ENCODE measurements at regions not wholly inside any gene's neighbourhood (a gene's known extent, or its start where the extent isn't known, plus 50 kb on each side); places are given as distances from the start of the nearest gene placed in this dataset.

- Histone ChIP-seq H3K9me3 (ENCODE audit: control insufficient read depth in 1 of 2, low read length in 2 of 2) (no peaks in the 10 kb centered on the region), H3K4me1 (ENCODE audit: control insufficient read depth in 1 of 2, insufficient read depth in 2 of 2, low read length in 2 of 2) (no peaks in the 10 kb centered on the region), H3K27ac (ENCODE audit: low read length) (no peak overlapping the region), H3K27me3 (ENCODE audit: low read depth, low read length) (no peaks in the 10 kb centered on the region), H3K36me3 (ENCODE audit: control insufficient read depth in 1 of 2, insufficient read depth in 2 of 2, low read length in 2 of 2) (no peaks in the 10 kb centered on the region), H3K4me3 (ENCODE audit: low read depth in 1 of 2, low read length in 2 of 2) (no peak overlapping the region)
Observed at GRCh38 chr12:47302111-47302671, 222.4 kb upstream of the AMIGO2 start.

GRCh38 chr12:47299586-47299985 is 219.8 kb upstream of the AMIGO2 start:
- H3K4me1 ChIP-seq (ENCODE audit: control insufficient read depth in 1 of 2, insufficient read depth in 2 of 2, low read length in 2 of 2) = no peaks in the 10 kb centered on the region
- H3K27me3 ChIP-seq (ENCODE audit: low read depth, low read length) = no peaks in the 10 kb centered on the region
- no peak overlapping the region for H3K4me3 ChIP-seq (ENCODE audit: low read depth in 1 of 2, low read length in 2 of 2)
- no peak overlapping the region for H3K27ac ChIP-seq (ENCODE audit: low read length)
- no peaks in the 10 kb centered on the region for H3K36me3 ChIP-seq (ENCODE audit: control insufficient read depth in 1 of 2, insufficient read depth in 2 of 2, low read length in 2 of 2)
- H3K9me3 ChIP-seq (ENCODE audit: control insufficient read depth in 1 of 2, low read length in 2 of 2) = no peaks in the 10 kb centered on the region

DNA sequence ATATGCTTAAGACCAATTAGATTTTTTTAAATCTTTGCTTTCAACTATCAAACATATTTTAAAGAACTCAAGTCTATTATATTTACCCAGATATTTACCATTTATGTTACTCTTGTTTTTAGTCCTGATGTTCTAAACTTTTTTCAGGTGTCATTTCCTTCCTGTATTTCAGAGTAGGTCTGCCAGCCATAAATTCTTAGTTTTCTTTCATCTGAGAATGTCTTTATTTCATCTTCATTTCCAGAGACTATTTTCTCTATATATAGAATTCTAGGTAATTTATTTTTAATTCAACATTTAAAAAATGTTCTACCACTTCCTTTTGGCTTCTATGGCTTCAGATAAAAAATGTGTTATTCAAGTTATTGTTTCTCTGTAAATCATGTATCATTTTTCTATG is 218.2 kb upstream of the AMIGO2 start:
- no peaks in the 10 kb centered on the region for H3K9me3 ChIP-seq (ENCODE audit: control insufficient read depth in 1 of 2, low read length in 2 of 2)
- H3K27ac ChIP-seq (ENCODE audit: low read length) = no peak overlapping the region
- H3K36me3 ChIP-seq (ENCODE audit: control insufficient read depth in 1 of 2, insufficient read depth in 2 of 2, low read length in 2 of 2) = no peaks in the 10 kb centered on the region
- no peaks in the 10 kb centered on the region for H3K27me3 ChIP-seq (ENCODE audit: low read depth, low read length)
- no peaks in the 10 kb centered on the region for H3K4me1 ChIP-seq (ENCODE audit: control insufficient read depth in 1 of 2, insufficient read depth in 2 of 2, low read length in 2 of 2)
- H3K4me3 ChIP-seq (ENCODE audit: low read depth in 1 of 2, low read length in 2 of 2) = no peak overlapping the region

DNA sequence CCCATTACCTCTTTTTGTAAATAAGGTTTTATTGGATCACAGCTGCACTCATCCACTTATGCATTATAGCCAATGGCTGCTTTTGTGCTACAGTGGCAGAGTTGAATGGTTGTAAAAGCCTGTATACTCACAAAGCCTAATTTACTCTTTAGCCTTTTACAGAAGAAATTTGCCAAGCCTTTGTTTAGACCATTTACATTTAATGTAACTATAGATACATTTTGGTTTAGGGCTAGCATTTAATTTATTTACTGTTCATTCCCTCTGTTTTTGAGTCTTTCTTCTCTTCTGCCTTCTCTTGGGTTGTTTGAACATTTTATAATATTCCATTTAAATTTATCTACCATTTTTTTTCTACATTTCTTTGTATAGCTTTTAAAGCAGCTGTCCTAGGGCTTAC is 217.1 kb upstream of the AMIGO2 start:
- Histone ChIP-seq H3K4me3 (ENCODE audit: low read depth in 1 of 2, low read length in 2 of 2) (no peak overlapping the region), H3K9me3 (ENCODE audit: control insufficient read depth in 1 of 2, low read length in 2 of 2) (no peaks in the 10 kb centered on the region), H3K27ac (ENCODE audit: low read length) (no peak overlapping the region), H3K36me3 (ENCODE audit: control insufficient read depth in 1 of 2, insufficient read depth in 2 of 2, low read length in 2 of 2) (no peaks in the 10 kb centered on the region), H3K4me1 (ENCODE audit: control insufficient read depth in 1 of 2, insufficient read depth in 2 of 2, low read length in 2 of 2) (no peaks in the 10 kb centered on the region), H3K27me3 (ENCODE audit: low read depth, low read length) (no peaks in the 10 kb centered on the region)

- Histone ChIP-seq H3K27me3 (ENCODE audit: low read depth, low read length) (no peaks in the 10 kb centered on the region), H3K4me3 (ENCODE audit: low read depth in 1 of 2, low read length in 2 of 2) (no peak overlapping the region), H3K27ac (ENCODE audit: low read length) (no peak overlapping the region), H3K4me1 (ENCODE audit: control insufficient read depth in 1 of 2, insufficient read depth in 2 of 2, low read length in 2 of 2) (no peaks in the 10 kb centered on the region), H3K9me3 (ENCODE audit: control insufficient read depth in 1 of 2, low read length in 2 of 2) (no peaks in the 10 kb centered on the region), H3K36me3 (ENCODE audit: control insufficient read depth in 1 of 2, insufficient read depth in 2 of 2, low read length in 2 of 2) (no peaks in the 10 kb centered on the region)
Observed at GRCh38 chr12:47293406-47293805, 213.6 kb upstream of the AMIGO2 start.

DNA sequence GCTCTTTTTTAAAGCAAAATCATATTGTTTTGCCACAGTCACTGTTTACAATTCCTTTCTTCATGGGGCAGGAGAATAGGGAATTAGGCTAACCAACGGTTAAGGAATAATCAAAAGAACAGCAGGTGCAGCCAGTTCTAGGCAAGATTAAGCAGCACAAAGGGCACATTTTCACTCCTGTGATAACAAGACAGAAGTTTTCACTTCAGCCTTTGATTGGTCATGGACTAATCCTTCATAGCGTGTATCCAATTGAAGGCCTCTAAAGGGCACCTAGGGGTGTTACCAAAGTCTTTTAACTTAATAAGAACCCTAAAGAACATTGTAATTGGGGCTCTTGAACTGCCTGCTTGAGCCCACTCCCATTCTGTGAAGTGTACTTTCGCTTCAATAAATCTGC is 206.9 kb upstream of the AMIGO2 start:
- H3K9me3 ChIP-seq (ENCODE audit: control insufficient read depth in 1 of 2, low read length in 2 of 2) = no peaks in the 10 kb centered on the region
- H3K27me3 ChIP-seq (ENCODE audit: low read depth, low read length) = no peaks in the 10 kb centered on the region
- no peak overlapping the region for H3K27ac ChIP-seq (ENCODE audit: low read length)
- H3K36me3 ChIP-seq (ENCODE audit: control insufficient read depth in 1 of 2, insufficient read depth in 2 of 2, low read length in 2 of 2) = no peaks in the 10 kb centered on the region
- no peaks in the 10 kb centered on the region for H3K4me1 ChIP-seq (ENCODE audit: control insufficient read depth in 1 of 2, insufficient read depth in 2 of 2, low read length in 2 of 2)
- no peak overlapping the region for H3K4me3 ChIP-seq (ENCODE audit: low read depth in 1 of 2, low read length in 2 of 2)

All from muscle layer of duodenum (tissue), 2 donors.